ENCODE measurements at regions not wholly inside any gene's neighbourhood (a gene's known extent, or its start where the extent isn't known, plus 50 kb on each side); places are given as distances from the start of the nearest gene placed in this dataset.

- Mint-ChIP-seq H3K4me1 (no peaks in the 10 kb centered on the region), H3K27ac (no peak overlapping the region), H3K27me3 (no peaks in the 10 kb centered on the region), H3K9me3 (ENCODE audit: insufficient read depth) (no peaks in the 10 kb centered on the region), H3K4me3 (no peak overlapping the region)
- DNase-seq (no peak), ATAC-seq (ENCODE audit: low read depth) (no peak)
- intact Hi-C loops (cut with micrococcal nuclease) = no loop called here
- ChIA-PET POLR2A (no interaction called here), CTCF (no interaction called here)
- Histone ChIP-seq H3K9ac (ENCODE audit: low read length) (no peak overlapping the region), H3K79me2 (ENCODE audit: control insufficient read depth, insufficient read depth, low read length) (no peaks in the 10 kb centered on the region), H4K20me1 (ENCODE audit: control insufficient read depth, insufficient read depth, low read length, poor library complexity, severe bottlenecking) (no peaks in the 10 kb centered on the region), H3K27ac (ENCODE audit: low read length in 2 of 2) (no peak overlapping the region), H3K36me3 (replicated peaks in 1 of 2; ENCODE audit: control extremely low read depth in 1 of 2, control insufficient read depth in 1 of 2, extremely low read depth in 1 of 2, insufficient read depth in 2 of 2, low read length in 1 of 2) (no peaks in the 10 kb centered on the region), H2AFZ (ENCODE audit: insufficient read depth, low read depth, low read length, poor library complexity, severe bottlenecking) (no peak overlapping the region), H3K9me3 (ENCODE audit: control extremely low read depth in 1 of 3, control insufficient read depth in 2 of 3, insufficient read depth in 1 of 3, low read length in 2 of 3) (no peaks in the 10 kb centered on the region), H3K4me2 (replicated peaks; ENCODE audit: low read depth, low read length, poor library complexity, severe bottlenecking) (no peak overlapping the region), H3K4me1 (ENCODE audit: control insufficient read depth in 2 of 2, insufficient read depth in 2 of 2, low read length in 2 of 2) (no peaks in the 10 kb centered on the region), H3K4me3 (ENCODE audit: control extremely low read depth in 1 of 5, extremely low read depth in 1 of 5, insufficient read depth in 1 of 5, low read depth in 2 of 5, low read length in 4 of 5) (no peak overlapping the region), H3K27me3 (replicated peaks in 1 of 4; ENCODE audit: control extremely low read depth in 1 of 4, control insufficient read depth in 3 of 4, insufficient read depth in 4 of 4, low read length in 3 of 4) (no peaks in the 10 kb centered on the region)
- TF ChIP-seq CTCF (IDR thresholded peaks at IDR 0.05) (no peak), EZH2 (IDR thresholded peaks at IDR 0.05; ENCODE audit: borderline replicate concordance, insufficient read depth, low read depth, low read length, poor library complexity, severe bottlenecking) (no peak)
Measured at GRCh38 chr2:66704786-66705185, 269.9 kb downstream of the MEIS1 start.

- Histone ChIP-seq H3K9me3 (ENCODE audit: control extremely low read depth in 1 of 3, control insufficient read depth in 2 of 3, insufficient read depth in 1 of 3, low read length in 2 of 3) (no peaks in the 10 kb centered on the region), H3K79me2 (ENCODE audit: control insufficient read depth, insufficient read depth, low read length) (no peaks in the 10 kb centered on the region), H2AFZ (ENCODE audit: insufficient read depth, low read depth, low read length, poor library complexity, severe bottlenecking) (no peak overlapping the region), H3K27ac (ENCODE audit: low read length in 2 of 2) (no peak overlapping the region), H3K4me2 (replicated peaks; ENCODE audit: low read depth, low read length, poor library complexity, severe bottlenecking) (no peak overlapping the region), H3K4me3 (ENCODE audit: control extremely low read depth in 1 of 5, extremely low read depth in 1 of 5, insufficient read depth in 1 of 5, low read depth in 2 of 5, low read length in 4 of 5) (no peak overlapping the region), H3K36me3 (replicated peaks in 1 of 2; ENCODE audit: control extremely low read depth in 1 of 2, control insufficient read depth in 1 of 2, extremely low read depth in 1 of 2, insufficient read depth in 2 of 2, low read length in 1 of 2) (no peaks in the 10 kb centered on the region), H3K27me3 (replicated peaks in 1 of 4; ENCODE audit: control extremely low read depth in 1 of 4, control insufficient read depth in 3 of 4, insufficient read depth in 4 of 4, low read length in 3 of 4) (no peaks in the 10 kb centered on the region), H3K9ac (ENCODE audit: low read length) (no peak overlapping the region), H3K4me1 (ENCODE audit: control insufficient read depth in 2 of 2, insufficient read depth in 2 of 2, low read length in 2 of 2) (no peaks in the 10 kb centered on the region), H4K20me1 (ENCODE audit: control insufficient read depth, insufficient read depth, low read length, poor library complexity, severe bottlenecking) (no peaks in the 10 kb centered on the region)
- intact Hi-C loops (cut with micrococcal nuclease) = no loop called here
- no peak for DNase-seq
- Mint-ChIP-seq H3K4me3 (no peak overlapping the region), H3K27me3 (no peaks in the 10 kb centered on the region), H3K4me1 (no peaks in the 10 kb centered on the region), H3K9me3 (ENCODE audit: insufficient read depth) (no peaks in the 10 kb centered on the region), H3K27ac (no peak overlapping the region)
- no peak for ATAC-seq (ENCODE audit: low read depth)
- WGBS (ENCODE audit: insufficient coverage) = no CpG with 5 or more reads among the region's 1 CpG
- CTCF ChIA-PET = no interaction called here
- TF ChIP-seq EZH2 (IDR thresholded peaks at IDR 0.05; ENCODE audit: borderline replicate concordance, insufficient read depth, low read depth, low read length, poor library complexity, severe bottlenecking) (no peak), CTCF (IDR thresholded peaks at IDR 0.05) (no peak)
- POLR2A ChIA-PET = no interaction called here
Measured at GRCh38 chr2:66714610-66715009, 279.7 kb downstream of the MEIS1 start.
